ENCODE measurements at regions not wholly inside any gene's neighbourhood (a gene's known extent, or its start where the extent isn't known, plus 50 kb on each side); places are given as distances from the start of the nearest gene placed in this dataset.

- TF ChIP-seq CTCF (optimal IDR thresholded peaks at IDR 0.05 in 1 of 3, IDR thresholded peaks at IDR 0.05 in 1 of 3, conservative IDR thresholded peaks at IDR 0.05 in 1 of 3; ENCODE audit: extremely low read depth in 1 of 3, insufficient read depth in 2 of 3, low read length in 3 of 3) (no peak), EZH2 (IDR thresholded peaks at IDR 0.05; ENCODE audit: low read length) (no peak)
These were observed 790.9 kb downstream of the PDHA2 start for GRCh38 chr4:96630839-96631238.

All from keratinocyte (primary cell).